WERI-Rb-1 (cell line): ENCODE measurements at regions not wholly inside any gene's neighbourhood (a gene's known extent, or its start where the extent isn't known, plus 50 kb on each side); places are given as distances from the start of the nearest gene placed in this dataset.

ENCODE experiments used
- DNase-seq: peaks from one replicate; pipeline ENCODE4 v3.0.0-alpha.2; 2020
- H3K27ac ChIP-seq: fragments of 250-450 bp; sonication (Bioruptor Pico); 2 replicates; pipeline ENCODE4 v1.5.1; 2020; ENCODE audit warnings: mild to moderate bottlenecking, moderate library complexity
- H3K27me3 ChIP-seq: fragments of 250-450 bp; sonication (Bioruptor Pico); 2 replicates; pipeline ENCODE4 v1.5.1; 2021; ENCODE audit warnings: mild to moderate bottlenecking, low read depth, moderate library complexity; ENCODE audit not compliant: insufficient read depth, severe bottlenecking
- H3K36me3 ChIP-seq: fragments of 250-450 bp; sonication (Bioruptor Pico); 2 replicates; pipeline ENCODE4 v1.5.1; 2020; ENCODE audit warnings: mild to moderate bottlenecking, moderate library complexity
- H3K4me3 ChIP-seq: 2 replicates; pipeline ENCODE4 v1.5.1; 2011; ENCODE audit warnings: low read depth, mild to moderate bottlenecking, control low read depth, low read length
- H3K9me3 ChIP-seq: fragments of 250-450 bp; sonication (Bioruptor Pico); 2 replicates; pipeline ENCODE4 v1.5.1; 2021; ENCODE audit warnings: mild to moderate bottlenecking, moderate library complexity; ENCODE audit not compliant: severe bottlenecking
- CTCF ChIP-seq: IDR thresholded peaks from 2 replicates; pipeline ENCODE4 v1.5.1; 2011; ENCODE audit warnings: low read depth, mild to moderate bottlenecking, control low read depth, inconsistent platforms, low read length

GRCh38 chr3:64422932-64423331 is 197.7 kb upstream of the PRICKLE2 start:
- no peak overlapping the region for H3K27ac ChIP-seq
- TF ChIP-seq CTCF, result no peak
- no peaks in the 10 kb centered on the region; the same call in 1 of the 2 replicates for H3K36me3 ChIP-seq
- no peak overlapping the region for H3K4me3 ChIP-seq
- H3K27me3 ChIP-seq, result no peaks in the 10 kb centered on the region
- no peak for DNase-seq
- H3K9me3 ChIP-seq, result no peaks in the 10 kb centered on the region

DNA sequence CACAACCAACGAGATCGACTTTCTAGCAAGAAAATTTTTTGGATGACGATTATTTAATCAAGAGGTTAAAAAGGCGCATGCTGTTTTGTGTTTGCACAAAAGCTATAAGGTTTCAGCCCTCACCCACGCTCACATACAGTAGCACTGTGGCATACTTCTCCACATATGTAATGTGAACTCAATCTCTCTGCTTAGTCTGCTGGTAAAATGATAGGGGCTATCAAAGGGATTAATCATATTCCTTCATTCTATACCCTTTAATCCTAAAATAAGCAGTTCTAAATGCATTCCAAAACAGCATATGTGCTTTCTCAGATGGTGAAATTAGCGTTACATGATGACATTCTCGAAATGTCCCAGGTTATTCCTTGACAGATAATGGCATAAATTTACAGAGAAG is 196.9 kb upstream of the PRICKLE2 start:
- Histone ChIP-seq H3K27ac (no peak overlapping the region), H3K36me3 (no peaks in the 10 kb centered on the region; the same call in 1 of the 2 replicates), H3K4me3 (no peak overlapping the region), H3K9me3 (no peaks in the 10 kb centered on the region), H3K27me3 (no peaks in the 10 kb centered on the region)
- DNase-seq, result no peak
- no peak for TF ChIP-seq CTCF

- peak overlapping the region; percentile 52 for H3K27ac ChIP-seq
Observed at GRCh38 chr3:64417816-64418215, 192.6 kb upstream of the PRICKLE2 start.

GRCh38 chr3:64414043-64414442 is 188.8 kb upstream of the PRICKLE2 start:
- Histone ChIP-seq H3K36me3 (peaks cover 3% of the 10 kb centered on the region), H3K9me3 (no peaks in the 10 kb centered on the region), H3K27me3 (no peaks in the 10 kb centered on the region), H3K27ac (no peak overlapping the region), H3K4me3 (no peak overlapping the region)
- no peak for TF ChIP-seq CTCF
- no peak for DNase-seq

More at GRCh38 chr3:64417816-64418215, 192.6 kb upstream of the PRICKLE2 start:
- no peaks in the 10 kb centered on the region for H3K36me3 ChIP-seq
- peak; percentile 84 for DNase-seq
- H3K9me3 ChIP-seq, result no peaks in the 10 kb centered on the region
- no peaks in the 10 kb centered on the region for H3K27me3 ChIP-seq
- no peak overlapping the region for H3K4me3 ChIP-seq
- no peak for TF ChIP-seq CTCF

GRCh38 chr3:64411101-64411500 is 185.8 kb upstream of the PRICKLE2 start:
- DNase-seq, result no peak
- Histone ChIP-seq H3K27ac (no peak overlapping the region), H3K36me3 (peaks cover 6% of the 10 kb centered on the region), H3K27me3 (no peaks in the 10 kb centered on the region), H3K9me3 (no peaks in the 10 kb centered on the region), H3K4me3 (no peak overlapping the region)
- TF ChIP-seq CTCF, result no peak

DNA sequence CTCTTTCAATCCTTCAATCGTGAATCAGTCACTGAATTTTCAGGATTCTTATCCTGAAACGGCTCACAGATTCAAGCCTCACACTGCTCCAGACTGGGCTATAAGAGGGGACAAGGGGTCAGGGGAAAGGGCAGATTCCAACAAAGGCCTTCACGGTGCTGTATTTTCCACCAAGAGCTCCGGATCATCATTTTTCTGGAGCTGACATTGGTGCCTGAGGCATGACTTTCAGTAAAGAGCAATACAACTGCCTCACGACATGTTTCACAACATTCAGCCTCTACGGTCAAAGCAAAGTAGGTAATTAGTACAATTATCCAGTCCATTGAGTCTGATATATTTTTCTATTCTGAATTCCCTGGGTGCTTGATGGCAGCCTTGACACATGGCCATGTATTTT is 185.0 kb upstream of the PRICKLE2 start:
- no peak for DNase-seq
- Histone ChIP-seq H3K9me3 (no peaks in the 10 kb centered on the region), H3K27ac (no peak overlapping the region), H3K4me3 (no peak overlapping the region), H3K36me3 (peaks cover 6% of the 10 kb centered on the region), H3K27me3 (no peaks in the 10 kb centered on the region)
- TF ChIP-seq CTCF, result no peak
